HPDE6-E6E7 (cell line): ENCODE measurements at regions not wholly inside any gene's neighbourhood (a gene's known extent, or its start where the extent isn't known, plus 50 kb on each side); places are given as distances from the start of the nearest gene placed in this dataset.

Experiments
- DNase-seq: peaks from one replicate; pipeline ENCODE4 v3.0.0; 2011; ENCODE audit warnings: missing footprints; ENCODE audit errors: extremely low spot score

GRCh38 chr13:74409551-74409950 lies 275.3 kb upstream of the KLF12 start:
- no peak for DNase-seq

- no peak for DNase-seq
Measured at GRCh38 chr13:74406420-74406819, 272.2 kb upstream of the KLF12 start.

- no peak for DNase-seq
Measured at GRCh38 chr13:74398599-74398998, 264.4 kb upstream of the KLF12 start.

- DNase-seq = no peak
Measured at GRCh38 chr13:74389056-74389455, 254.9 kb upstream of the KLF12 start.

- no peak for DNase-seq
Measured at GRCh38 chr13:74388626-74389025, 254.4 kb upstream of the KLF12 start.

GRCh38 chr13:74372511-74372910 lies 238.3 kb upstream of the KLF12 start:
- DNase-seq = no peak

- no peak for DNase-seq
Measured at GRCh38 chr13:74367193-74367592, 233.0 kb upstream of the KLF12 start.

GRCh38 chr13:74361274-74361673 lies 227.1 kb upstream of the KLF12 start:
- no peak for DNase-seq

GRCh38 chr13:74346960-74347359 lies 212.8 kb upstream of the KLF12 start:
- DNase-seq = no peak

- no peak for DNase-seq
Measured at GRCh38 chr13:74338341-74338740, 204.1 kb upstream of the KLF12 start.

GRCh38 chr13:74336546-74336945 lies 202.3 kb upstream of the KLF12 start:
- DNase-seq = no peak

- no peak for DNase-seq
Measured at GRCh38 chr13:74335370-74335769, 201.2 kb upstream of the KLF12 start.

GRCh38 chr13:74329962-74330361 lies 195.8 kb upstream of the KLF12 start:
- no peak for DNase-seq

GRCh38 chr13:74325106-74325505 lies 190.9 kb upstream of the KLF12 start:
- no peak for DNase-seq

- DNase-seq = no peak
Measured at GRCh38 chr13:74324338-74324737, 190.1 kb upstream of the KLF12 start.

GRCh38 chr13:74322562-74322961 lies 188.4 kb upstream of the KLF12 start:
- no peak for DNase-seq

GRCh38 chr13:74320282-74320681 lies 186.1 kb upstream of the KLF12 start:
- DNase-seq = no peak

GRCh38 chr13:74316547-74316946 lies 182.3 kb upstream of the KLF12 start:
- DNase-seq = no peak

GRCh38 chr13:74306496-74306895 lies 172.3 kb upstream of the KLF12 start:
- DNase-seq = no peak

- no peak for DNase-seq
Measured at GRCh38 chr13:74305876-74306275, 171.7 kb upstream of the KLF12 start.

GRCh38 chr13:74301258-74301935 lies 167.2 kb upstream of the KLF12 start:
- no peak for DNase-seq

- DNase-seq = no peak
Measured at GRCh38 chr13:74300162-74300561, 166.0 kb upstream of the KLF12 start.

- DNase-seq = no peak
Measured at GRCh38 chr13:74299721-74300120, 165.5 kb upstream of the KLF12 start.

GRCh38 chr13:74298923-74299322 lies 164.7 kb upstream of the KLF12 start:
- DNase-seq = no peak
